Esophagus muscularis mucosa (tissue), 4 donors: ENCODE measurements at regions not wholly inside any gene's neighbourhood (a gene's known extent, or its start where the extent isn't known, plus 50 kb on each side); places are given as distances from the start of the nearest gene placed in this dataset.
"Not testable (repeated sequence)": the region's sequence is repeated elsewhere in the genome, so short reads cannot be mapped to it uniquely, and the experiment has no call there.

Experiments
- DNase-seq: peaks from one replicate; pipeline ENCODE4 v3.0.0-alpha.2; 2017; ENCODE audit errors: extremely low spot score
- H3K27ac ChIP-seq, 4 donors: fragments of 200-600 bp; sonication (generic); replicated peaks in 1 of 4; 1 replicate in 3 of 4; 2 replicates in 1 of 4; pipeline ENCODE4 v1.5.1; 2016 to 2019; ENCODE audit warnings: mild to moderate bottlenecking in 1 of 4
- H3K27me3 ChIP-seq, 4 donors: fragments of 200-600 bp; sonication (generic); one replicate each; pipeline versions ENCODE4 v1.5.1 to v1.6.0; 2016 to 2019
- H3K36me3 ChIP-seq, 4 donors: fragments of 200-600 bp; sonication (generic); one replicate each; pipeline ENCODE4 v1.5.1; 2016 to 2019
- H3K4me1 ChIP-seq, 4 donors: fragments of 200-600 bp; sonication (generic); one replicate each; pipeline ENCODE4 v1.5.1; 2016 to 2019
- H3K4me3 ChIP-seq, 4 donors: fragments of 200-600 bp; sonication (generic); 1 replicate in 2 of 4; 2 replicates in 2 of 4; pipeline ENCODE4 v1.5.1; 2016 to 2019; ENCODE audit warnings: mild to moderate bottlenecking in 4 of 4, moderate library complexity in 1 of 4
- H3K9me3 ChIP-seq, 4 donors: fragments of 200-600 bp; sonication (generic); 1 replicate in 3 of 4; 2 replicates in 1 of 4; pipeline ENCODE4 v1.5.1; 2016 to 2019
- EP300 ChIP-seq: sonication (generic); formaldehyde crosslinking; IDR thresholded peaks from one replicate; pipeline ENCODE4 v1.6.1; 2017; ENCODE audit warnings: antibody characterized with exemption
- POLR2A ChIP-seq: fragments of 450-650 bp; IDR thresholded peaks from one replicate; pipeline ENCODE4 v1.6.1; 2017; ENCODE audit warnings: antibody characterized with exemption, moderate library complexity, mild to moderate bottlenecking, low read depth
- POLR2AphosphoS5 ChIP-seq, 2 donors: sonication (generic); formaldehyde crosslinking; IDR thresholded peaks; one replicate each; pipeline ENCODE4 v1.6.1; 2017; ENCODE audit warnings: antibody characterized with exemption in 2 of 2
- WGBS: methylation state at CpG from one replicate; pipeline ENCODE4 v1.1.5; 2018; 5-methylcytosine and 5-hydroxymethylcytosine counted together
- intact Hi-C: fragments of 100-400 bp; cut with DNase I; formaldehyde crosslinking; loops from one replicate; pipeline ENCODE4 v1.15.1; 2023
- TF ChIP-seq, protein P1 (sequence below), 3 experiments: fragments of 200-600 bp in 2 of 3; fragments of 450-650 bp in 1 of 3; sonication (generic) in 2 of 3; IDR thresholded peaks; one replicate each; pipeline ENCODE4 v1.5.1; 2017 to 2019; ENCODE audit warnings: antibody characterized with exemption in 3 of 3, mild to moderate bottlenecking in 2 of 3, moderate library complexity in 1 of 3

DNA sequence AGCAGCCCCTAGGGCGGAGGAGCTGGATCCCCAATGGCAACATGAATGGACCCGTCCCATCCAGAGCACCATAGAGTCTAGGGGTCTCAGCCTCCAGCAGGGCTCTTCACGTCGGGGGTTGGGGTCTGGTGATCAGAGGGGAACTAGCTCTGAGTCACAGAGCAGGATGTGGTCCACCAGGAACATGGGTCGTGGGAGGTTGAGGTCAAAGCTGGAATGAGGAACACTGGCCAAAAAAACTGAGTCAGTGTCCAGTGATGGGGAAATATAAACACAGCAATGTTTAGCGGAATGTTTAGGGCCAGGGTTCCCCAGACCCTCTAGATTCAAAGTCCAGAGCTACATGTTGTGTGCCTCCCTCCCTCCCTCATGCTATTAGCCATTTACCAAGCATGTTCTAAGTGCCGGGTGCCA lies 79.1 kb upstream of the C16orf82 start:
- TF ChIP-seq, protein P1, sequence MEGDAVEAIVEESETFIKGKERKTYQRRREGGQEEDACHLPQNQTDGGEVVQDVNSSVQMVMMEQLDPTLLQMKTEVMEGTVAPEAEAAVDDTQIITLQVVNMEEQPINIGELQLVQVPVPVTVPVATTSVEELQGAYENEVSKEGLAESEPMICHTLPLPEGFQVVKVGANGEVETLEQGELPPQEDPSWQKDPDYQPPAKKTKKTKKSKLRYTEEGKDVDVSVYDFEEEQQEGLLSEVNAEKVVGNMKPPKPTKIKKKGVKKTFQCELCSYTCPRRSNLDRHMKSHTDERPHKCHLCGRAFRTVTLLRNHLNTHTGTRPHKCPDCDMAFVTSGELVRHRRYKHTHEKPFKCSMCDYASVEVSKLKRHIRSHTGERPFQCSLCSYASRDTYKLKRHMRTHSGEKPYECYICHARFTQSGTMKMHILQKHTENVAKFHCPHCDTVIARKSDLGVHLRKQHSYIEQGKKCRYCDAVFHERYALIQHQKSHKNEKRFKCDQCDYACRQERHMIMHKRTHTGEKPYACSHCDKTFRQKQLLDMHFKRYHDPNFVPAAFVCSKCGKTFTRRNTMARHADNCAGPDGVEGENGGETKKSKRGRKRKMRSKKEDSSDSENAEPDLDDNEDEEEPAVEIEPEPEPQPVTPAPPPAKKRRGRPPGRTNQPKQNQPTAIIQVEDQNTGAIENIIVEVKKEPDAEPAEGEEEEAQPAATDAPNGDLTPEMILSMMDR (IDR thresholded peaks at IDR 0.05) = no peak
- TF ChIP-seq EP300 (no peak), POLR2AphosphoS5 (IDR thresholded peaks at IDR 0.05) (no peak), POLR2A (no peak)
- WGBS = 55% methylated on average over 7 of the region's 7 CpGs
- intact Hi-C loops = no loop called here

DNA sequence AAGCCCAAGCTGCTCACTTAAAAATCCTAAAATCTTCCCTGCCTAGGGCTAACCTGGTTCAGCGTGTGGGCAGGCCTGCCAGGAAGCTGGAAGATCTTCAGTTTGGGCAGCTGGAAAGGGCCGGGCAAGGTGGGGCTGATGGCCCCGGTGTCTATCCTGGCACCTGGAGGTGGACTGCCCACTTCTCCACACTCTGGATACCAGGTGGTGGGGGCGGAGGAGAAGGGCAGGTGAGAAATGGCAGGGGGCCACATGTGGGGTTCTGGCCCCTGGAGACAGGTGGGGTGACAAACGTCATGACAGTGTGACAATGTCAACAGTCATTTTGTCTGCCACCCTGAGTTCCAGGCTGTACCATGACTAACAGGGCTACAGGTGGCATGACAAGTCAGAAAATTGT lies 78.5 kb upstream of the C16orf82 start:
- intact Hi-C loops = no loop called here
- Histone ChIP-seq H3K36me3 (no peaks in the 10 kb centered on the region), H3K4me1 (no peaks in the 10 kb centered on the region), H3K27ac (no peak overlapping the region), H3K4me3 (no peak overlapping the region), H3K9me3 (no peaks in the 10 kb centered on the region), H3K27me3 (peaks cover 0 to 4% (median 0%) of the 10 kb centered on the region in 4 donors)
- no peak for TF ChIP-seq POLR2A
- TF ChIP-seq, protein P1 (IDR thresholded peaks at IDR 0.05) = no peak
- TF ChIP-seq EP300 = no peak
- no peak for TF ChIP-seq POLR2AphosphoS5 (IDR thresholded peaks at IDR 0.05)
- no peak for DNase-seq
- 70% methylated on average over 5 of the region's 5 CpGs for WGBS

More for the DNA sequence above, 79.1 kb upstream of the C16orf82 start:
- Histone ChIP-seq H3K27ac (no peak overlapping the region), H3K4me3 (no peak overlapping the region), H3K27me3 (no peaks in the 10 kb centered on the region), H3K9me3 (no peaks in the 10 kb centered on the region), H3K36me3 (no peaks in the 10 kb centered on the region), H3K4me1 (no peaks in the 10 kb centered on the region)
- DNase-seq = no peak

DNA sequence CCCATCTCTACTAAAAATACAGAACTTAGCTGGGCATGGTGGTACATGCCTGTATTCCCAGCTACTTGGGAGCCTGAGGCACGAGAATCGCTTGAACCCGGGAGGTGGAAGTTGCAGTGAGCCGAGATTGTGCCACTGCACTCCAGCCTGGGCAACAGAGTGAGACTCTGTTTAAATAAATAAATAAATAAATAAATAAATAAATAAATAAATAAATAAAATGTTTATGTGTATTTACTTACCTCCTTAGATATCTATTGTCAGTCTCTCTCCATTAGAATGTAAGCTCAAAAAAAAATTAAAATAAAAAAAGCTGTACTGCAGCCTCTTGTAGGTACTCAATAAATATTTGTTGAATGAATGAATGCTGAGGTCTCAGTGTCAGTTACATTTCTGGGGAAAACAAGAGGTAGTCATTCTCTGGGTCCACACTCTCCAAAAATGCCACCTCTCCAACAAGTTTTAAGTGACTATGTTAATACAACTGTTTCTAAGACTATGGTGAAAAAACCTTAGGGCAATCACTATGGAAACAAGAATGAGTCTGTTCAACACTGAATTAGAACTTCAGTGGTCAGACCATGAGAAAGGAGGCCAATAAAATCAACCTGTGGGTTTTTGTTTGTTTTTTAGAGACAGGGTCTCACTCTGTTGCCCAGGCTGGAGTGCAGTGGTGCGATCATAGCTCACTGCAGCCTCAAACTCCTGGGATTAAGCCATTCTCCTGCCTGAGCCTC lies 76.2 kb upstream of the C16orf82 start:
- peaks cover 0 to 13% (median 0%) of the 10 kb centered on the region in 4 donors for H3K27me3 ChIP-seq
- intact Hi-C loops, H3K36me3 ChIP-seq, DNase-seq, H3K9me3 ChIP-seq, H3K4me1 ChIP-seq, H3K4me3 ChIP-seq, H3K27ac ChIP-seq: not testable (repeated sequence)
- WGBS = 91% methylated on average over 5 of the region's 5 CpGs

DNA sequence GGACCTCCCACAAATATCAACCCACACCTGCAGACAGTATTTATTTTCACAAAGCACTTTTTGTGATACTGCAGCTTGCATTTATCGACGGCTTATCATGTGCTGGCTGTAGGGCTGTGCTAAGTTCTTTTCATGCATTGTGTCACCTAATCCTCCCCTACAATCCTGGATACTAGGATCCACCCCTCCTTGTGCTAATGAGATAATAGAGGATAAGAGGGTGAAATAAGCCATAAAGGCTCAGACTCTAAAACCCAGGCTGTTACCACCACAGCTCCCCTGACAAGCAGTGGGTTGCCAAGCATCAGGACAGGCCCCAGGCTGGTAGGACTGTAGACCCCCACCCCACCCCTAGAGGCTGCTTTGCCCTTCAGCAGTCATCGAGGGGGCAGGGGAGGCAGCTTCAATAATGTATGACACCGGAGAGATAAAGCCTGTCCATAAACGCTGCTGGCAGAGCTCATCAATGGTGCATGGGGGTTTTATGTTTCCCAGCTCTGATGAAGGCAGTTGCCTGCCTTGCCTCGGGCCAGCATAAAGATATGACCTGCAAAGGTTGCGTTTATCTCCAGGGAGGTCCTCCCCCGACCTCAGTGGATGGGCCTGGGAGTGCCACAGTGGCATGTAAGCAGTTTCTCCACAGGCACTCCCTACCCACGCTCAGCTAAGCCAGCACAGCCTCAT lies 73.9 kb upstream of the C16orf82 start:
- intact Hi-C loops = no loop called here
- H3K27me3 ChIP-seq = peaks cover 0 to 25% (median 0%) of the 10 kb centered on the region in 4 donors
- H3K4me3 ChIP-seq = no peak overlapping the region
- TF ChIP-seq EP300 (no peak), POLR2AphosphoS5 (IDR thresholded peaks at IDR 0.05) (no peak), POLR2A (no peak)
- TF ChIP-seq, protein P1 (IDR thresholded peaks at IDR 0.05) = no peak
- H3K27ac ChIP-seq = no peak overlapping the region
- H3K9me3 ChIP-seq = no peaks in the 10 kb centered on the region
- H3K36me3 ChIP-seq = no peaks in the 10 kb centered on the region
- WGBS = 38% methylated on average over 3 of the region's 9 CpGs
- no peak for DNase-seq
- no peaks in the 10 kb centered on the region for H3K4me1 ChIP-seq

DNA sequence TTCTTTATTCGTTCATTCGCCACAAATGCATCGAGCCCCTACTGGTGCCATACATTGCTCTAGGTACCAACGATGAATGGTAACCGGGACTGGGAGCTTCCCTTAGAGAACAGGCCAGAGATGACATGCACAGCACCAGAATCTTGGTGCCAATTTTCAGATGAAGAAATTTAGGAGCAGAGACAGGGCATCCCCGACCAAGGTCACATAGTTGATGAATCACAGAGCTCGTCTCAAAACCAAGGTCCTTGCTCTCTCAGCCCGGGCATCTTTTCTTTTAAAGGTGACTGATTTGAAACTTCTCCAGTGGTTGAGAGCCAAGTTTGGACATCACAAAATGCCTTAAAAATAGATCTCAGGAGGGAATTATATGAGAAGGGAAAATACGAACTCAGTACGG lies 73.2 kb upstream of the C16orf82 start:
- Histone ChIP-seq H3K4me3 (no peak overlapping the region), H3K9me3 (no peaks in the 10 kb centered on the region), H3K36me3 (no peaks in the 10 kb centered on the region), H3K27me3 (peaks cover 0 to 25% (median 0%) of the 10 kb centered on the region in 4 donors), H3K27ac (no peak overlapping the region), H3K4me1 (no peaks in the 10 kb centered on the region)
- no peak for TF ChIP-seq POLR2A
- no peak for TF ChIP-seq EP300
- TF ChIP-seq, protein P1 (IDR thresholded peaks at IDR 0.05) = no peak
- no peak for TF ChIP-seq POLR2AphosphoS5 (IDR thresholded peaks at IDR 0.05)
- WGBS = 61% methylated on average over 10 of the region's 10 CpGs
- intact Hi-C loops = no loop called here
- no peak for DNase-seq
